ENCODE measurements at regions not wholly inside any gene's neighbourhood (a gene's known extent, or its start where the extent isn't known, plus 50 kb on each side); places are given as distances from the start of the nearest gene placed in this dataset.

- DNase-seq (ENCODE audit: low spot score) = no peak
Observed at GRCh38 chr15:81560405-81560804, 186.4 kb upstream of the TMC3 start.

DNA sequence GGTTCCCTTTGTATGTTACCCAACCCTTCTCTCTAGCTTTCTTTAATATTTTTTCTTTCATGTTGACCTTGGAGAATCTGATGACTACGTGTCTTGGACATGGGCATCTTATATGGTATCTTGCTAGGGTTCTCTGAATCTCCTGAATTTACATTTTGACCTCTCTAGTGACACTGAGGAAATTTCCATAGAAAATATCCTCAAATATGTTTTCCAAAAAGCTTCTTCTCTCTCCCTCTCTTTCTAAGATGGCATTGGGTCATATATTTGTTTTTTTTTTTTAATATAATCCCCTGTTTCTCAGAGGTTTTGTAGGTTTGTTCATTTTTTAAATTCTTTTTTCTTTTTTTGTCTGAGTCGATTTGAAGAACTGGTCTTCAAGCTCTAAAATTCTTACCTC lies 184.0 kb upstream of the TMC3 start:
- Mint-ChIP-seq H3K27ac (ENCODE audit: unreplicated experiment) (no peak overlapping the region), H3K9me3 (ENCODE audit: low read depth) (peaks cover 21% of the 10 kb centered on the region), H3K4me3 (ENCODE audit: unreplicated experiment) (no peak overlapping the region), H3K4me1 (ENCODE audit: low read depth) (peaks cover 6% of the 10 kb centered on the region), H3K36me3 (ENCODE audit: low read depth) (peaks cover 2% of the 10 kb centered on the region), H3K27me3 (ENCODE audit: low read depth) (no peaks in the 10 kb centered on the region)
- TF ChIP-seq CTCF (IDR thresholded peaks at IDR 0.05) = no peak
- no peak for DNase-seq (ENCODE audit: low spot score)

More at GRCh38 chr15:81560405-81560804, 186.4 kb upstream of the TMC3 start:
- no peak for TF ChIP-seq CTCF (IDR thresholded peaks at IDR 0.05)
- H3K27ac Mint-ChIP-seq (ENCODE audit: unreplicated experiment) = no peak overlapping the region
- no peak overlapping the region for H3K4me3 Mint-ChIP-seq (ENCODE audit: unreplicated experiment)
- no peaks in the 10 kb centered on the region for H3K27me3 Mint-ChIP-seq (ENCODE audit: low read depth)
- peaks cover 21% of the 10 kb centered on the region for H3K9me3 Mint-ChIP-seq (ENCODE audit: low read depth)
- H3K4me1 Mint-ChIP-seq (ENCODE audit: low read depth) = peaks cover 6% of the 10 kb centered on the region
- H3K36me3 Mint-ChIP-seq (ENCODE audit: low read depth) = peaks cover 2% of the 10 kb centered on the region

DNA sequence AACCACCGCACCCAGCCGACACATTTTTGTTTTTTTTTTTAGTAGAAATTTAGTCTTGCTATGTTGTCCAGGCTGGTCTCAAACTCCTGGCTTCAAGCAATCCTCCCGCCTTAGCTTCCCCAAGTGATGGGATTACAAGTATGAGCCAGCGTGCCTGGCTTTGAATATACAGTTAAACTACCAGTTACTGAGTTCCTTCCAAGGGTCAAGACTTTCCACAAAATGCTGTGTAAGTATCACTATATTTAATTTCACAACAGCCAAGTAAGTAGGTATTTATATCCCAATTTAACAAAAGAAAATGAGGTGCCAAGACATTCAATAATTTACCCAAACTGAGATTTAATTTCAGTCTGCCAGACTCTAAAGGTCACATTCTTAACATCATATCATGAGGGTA lies 181.3 kb upstream of the TMC3 start:
- Mint-ChIP-seq H3K9me3 (ENCODE audit: low read depth) (peaks cover 18% of the 10 kb centered on the region), H3K4me3 (ENCODE audit: unreplicated experiment) (no peak overlapping the region), H3K27me3 (ENCODE audit: low read depth) (no peaks in the 10 kb centered on the region), H3K4me1 (ENCODE audit: low read depth) (peaks cover 3% of the 10 kb centered on the region), H3K36me3 (ENCODE audit: low read depth) (peaks cover 2% of the 10 kb centered on the region), H3K27ac (ENCODE audit: unreplicated experiment) (no peak overlapping the region)
- DNase-seq (ENCODE audit: low spot score) = no peak
- no peak for TF ChIP-seq CTCF (IDR thresholded peaks at IDR 0.05)

- no peak overlapping the region for H3K4me3 Mint-ChIP-seq (ENCODE audit: unreplicated experiment)
- H3K9me3 Mint-ChIP-seq (ENCODE audit: low read depth) = no peaks in the 10 kb centered on the region
- DNase-seq (ENCODE audit: low spot score) = no peak
- no peaks in the 10 kb centered on the region for H3K4me1 Mint-ChIP-seq (ENCODE audit: low read depth)
- H3K36me3 Mint-ChIP-seq (ENCODE audit: low read depth) = no peaks in the 10 kb centered on the region
- no peak overlapping the region for H3K27ac Mint-ChIP-seq (ENCODE audit: unreplicated experiment)
- no peaks in the 10 kb centered on the region for H3K27me3 Mint-ChIP-seq (ENCODE audit: low read depth)
- TF ChIP-seq CTCF (IDR thresholded peaks at IDR 0.05) = no peak
Observed at GRCh38 chr15:81548365-81549130, 174.5 kb upstream of the TMC3 start.

DNA sequence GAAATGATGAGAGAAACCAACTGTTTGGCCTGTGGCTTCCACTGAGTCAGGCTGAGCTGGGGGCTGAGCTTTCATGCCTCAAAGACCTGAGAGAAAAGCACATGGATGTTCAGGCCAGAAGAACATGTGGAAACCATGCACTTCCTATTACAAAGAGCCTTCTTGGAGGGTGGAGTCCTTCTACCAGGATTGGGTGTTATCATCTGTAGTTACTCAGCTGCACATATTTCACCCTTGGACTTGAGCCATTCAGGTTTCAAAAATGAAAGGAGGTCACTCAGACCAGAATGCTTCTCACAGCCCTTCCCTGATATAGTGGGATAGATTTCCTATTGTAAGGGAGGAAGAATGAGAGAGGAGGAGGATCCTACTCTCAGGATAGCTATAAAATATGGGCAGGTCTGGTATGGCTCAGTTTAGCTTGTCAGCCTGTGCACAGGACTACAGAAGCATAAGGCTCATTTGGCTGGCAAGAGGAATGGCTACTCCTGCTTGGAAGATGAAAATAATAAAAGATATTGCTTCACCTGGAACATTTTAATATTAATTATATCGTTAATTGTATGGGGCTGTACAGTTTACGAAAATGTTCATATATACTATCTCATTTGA lies 173.6 kb upstream of the TMC3 start:
- Mint-ChIP-seq H3K27me3 (ENCODE audit: low read depth) (no peaks in the 10 kb centered on the region), H3K4me1 (ENCODE audit: low read depth) (no peaks in the 10 kb centered on the region), H3K4me3 (ENCODE audit: unreplicated experiment) (no peak overlapping the region), H3K9me3 (ENCODE audit: low read depth) (peaks cover 3% of the 10 kb centered on the region), H3K36me3 (ENCODE audit: low read depth) (no peaks in the 10 kb centered on the region), H3K27ac (ENCODE audit: unreplicated experiment) (no peak overlapping the region)
- no peak for TF ChIP-seq CTCF (IDR thresholded peaks at IDR 0.05)
- no peak for DNase-seq (ENCODE audit: low spot score)

Measured in chondrocyte (in vitro differentiated cells).